Peyer's patch (tissue), 4 donors: ENCODE measurements at regions not wholly inside any gene's neighbourhood (a gene's known extent, or its start where the extent isn't known, plus 50 kb on each side); places are given as distances from the start of the nearest gene placed in this dataset.

ENCODE experiments used
- CTCF ChIP-seq, 6 experiments: fragments of 450-650 bp in 4 of 6; fragments of 200-600 bp in 2 of 6; sonication (generic) in 1 of 6; IDR thresholded peaks; one replicate each; pipeline ENCODE4 v1.5.1; 2017 to 2019; ENCODE audit warnings: antibody characterized with exemption in 6 of 6, mild to moderate bottlenecking in 3 of 6, moderate library complexity in 1 of 6
- POLR2A ChIP-seq, 2 donors: fragments of 450-650 bp; IDR thresholded peaks; one replicate each; pipeline ENCODE4 v1.5.1; 2017; ENCODE audit warnings: antibody characterized with exemption in 2 of 2, mild to moderate bottlenecking in 2 of 2, moderate library complexity in 2 of 2

GRCh38 chr13:79777504-79777903, 296.5 kb downstream of the NDFIP2 start:
- TF ChIP-seq CTCF (IDR thresholded peaks at IDR 0.05) (no peak), POLR2A (IDR thresholded peaks at IDR 0.05) (no peak)
